ENCODE measurements at regions not wholly inside any gene's neighbourhood (a gene's known extent, or its start where the extent isn't known, plus 50 kb on each side); places are given as distances from the start of the nearest gene placed in this dataset.
"Not testable (repeated sequence)": the region's sequence is repeated elsewhere in the genome, so short reads cannot be mapped to it uniquely, and the experiment has no call there.

DNA sequence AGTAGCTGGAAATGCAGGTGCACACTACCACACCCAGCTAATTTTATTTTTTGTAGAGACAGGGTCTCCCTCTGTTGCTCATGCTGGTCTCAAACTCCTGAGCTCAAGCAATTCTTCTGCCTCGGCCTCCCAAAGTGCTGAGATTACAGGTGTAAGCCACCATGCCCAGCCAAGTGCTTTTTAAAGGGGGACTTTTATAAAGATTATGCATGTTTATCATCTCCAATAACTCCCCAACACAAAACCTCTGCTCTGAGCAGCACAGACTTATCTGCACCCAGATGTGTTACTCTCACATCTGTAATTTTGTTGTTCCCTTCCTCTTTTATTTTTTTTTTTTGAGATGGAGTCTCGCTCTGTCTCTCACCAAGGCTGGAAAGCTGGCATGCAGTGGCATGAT, 108.6 kb downstream of the TRIM69 start:
- TF ChIP-seq TAF1 (IDR thresholded peaks at IDR 0.05; ENCODE audit: low read depth); CTCF (IDR thresholded peaks at IDR 0.05; ENCODE audit: poor library complexity, severe bottlenecking); EP300 (conservative IDR thresholded peaks at IDR 0.05; ENCODE audit: poor library complexity, severe bottlenecking): not testable (repeated sequence)

All from neural cell (in vitro differentiated cells).